ENCODE measurements at regions not wholly inside any gene's neighbourhood (a gene's known extent, or its start where the extent isn't known, plus 50 kb on each side); places are given as distances from the start of the nearest gene placed in this dataset.

GRCh38 chr20:4556781-4557180, 129.5 kb upstream of the PRNP start:
- TF ChIP-seq CTCF (IDR thresholded peaks at IDR 0.05; ENCODE audit: insufficient read depth, low read length, poor library complexity, severe bottlenecking) = no peak
- TF ChIP-seq EZH2phosphoT487 (conservative IDR thresholded peaks at IDR 0.05; ENCODE audit: low read length) = no peak

All from SU-DHL-6 (cell line).